HepG2 (cell line): ENCODE measurements at regions not wholly inside any gene's neighbourhood (a gene's known extent, or its start where the extent isn't known, plus 50 kb on each side); places are given as distances from the start of the nearest gene placed in this dataset.

ENCODE experiments used
- KAT7 ChIP-seq: IDR thresholded peaks from 2 replicates; pipeline ENCODE4 v1.6.1; 2018; ENCODE audit warnings: borderline replicate concordance, missing compliant biosample characterization
- PHF5A ChIP-seq: IDR thresholded peaks from one replicate; pipeline ENCODE4 v1.6.1; 2018; ENCODE audit warnings: low read depth, missing genetic modification reagents; ENCODE audit not compliant: unreplicated experiment
- POLR2A ChIP-seq, 2 experiments: IDR thresholded peaks; 2 replicates each; pipeline ENCODE4 v1.6.1; 2011; ENCODE audit warnings: low read depth in 2 of 2, low read length in 2 of 2, mild to moderate bottlenecking in 1 of 2, moderate library complexity in 1 of 2; ENCODE audit not compliant: insufficient read depth in 1 of 2
- TAF1 ChIP-seq: sonication (generic); formaldehyde crosslinking; IDR thresholded peaks from 2 replicates; pipeline ENCODE4 v1.4.0; 2020; ENCODE audit warnings: missing genetic modification reagents
- TCF7L2 ChIP-seq: IDR thresholded peaks from 2 replicates; pipeline ENCODE4 v1.6.1; 2011; ENCODE audit warnings: mild to moderate bottlenecking, low read depth, low read length, moderate library complexity
- TGIF2 ChIP-seq: IDR thresholded peaks from 2 replicates; pipeline ENCODE4 v1.6.1; 2016; ENCODE audit warnings: control low read depth, missing compliant biosample characterization
- TRIM24 ChIP-seq: sonication (generic); formaldehyde crosslinking; IDR thresholded peaks from 2 replicates; pipeline ENCODE4 v1.8.0; 2022; ENCODE audit warnings: mild to moderate bottlenecking, missing genetic modification reagents
- ZNF501 ChIP-seq: sonication (generic); formaldehyde crosslinking; IDR thresholded peaks from 2 replicates; pipeline ENCODE4 v1.5.1; 2020; ENCODE audit warnings: mild to moderate bottlenecking, moderate library complexity, missing genetic modification reagents
- TF ChIP-seq, protein P1 (sequence below): sonication (generic); formaldehyde crosslinking; IDR thresholded peaks from 2 replicates; pipeline ENCODE4 v1.5.0; 2020; ENCODE audit warnings: mild to moderate bottlenecking, missing genetic modification reagents, moderate library complexity
- TF ChIP-seq, protein P2 (sequence below): sonication (generic); formaldehyde crosslinking; IDR thresholded peaks from 2 replicates; pipeline ENCODE4 v1.8.1; 2023; ENCODE audit warnings: mild to moderate bottlenecking, missing genetic modification reagents, borderline replicate concordance

DNA sequence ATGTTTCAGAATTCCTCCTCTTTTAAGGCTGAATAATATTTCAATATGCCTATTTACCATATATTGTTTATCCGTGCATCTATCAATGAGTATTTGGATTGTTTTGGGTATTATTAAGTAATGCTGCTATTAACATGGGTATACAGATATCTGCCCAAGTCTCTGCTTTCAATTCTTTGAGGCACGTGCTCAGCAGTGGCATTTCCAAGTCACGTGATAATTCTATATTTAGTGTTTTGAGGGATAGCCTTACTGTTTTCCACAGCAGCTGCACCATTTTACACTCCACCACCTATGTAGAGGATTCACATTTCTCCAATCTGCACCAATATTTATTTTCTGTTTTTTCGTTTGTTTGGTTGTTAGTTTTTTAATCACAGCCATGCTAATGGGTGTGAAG, 636.8 kb upstream of the ANKRD30A start:
- TF ChIP-seq POLR2A (IDR thresholded peaks at IDR 0.05; ENCODE audit: insufficient read depth in 1 of 2, low read depth in 2 of 2, low read length in 2 of 2) (no peak), TAF1 (CRISPR knock-in tag) (no peak), ZNF501 (CRISPR knock-in tag) (no peak), PHF5A (CRISPR knock-in tag) (no peak), TCF7L2 (no peak), TGIF2 (CRISPR knock-in tag) (no peak), KAT7 (no peak), TRIM24 (CRISPR knock-in tag) (no peak)
- TF ChIP-seq, protein P1, sequence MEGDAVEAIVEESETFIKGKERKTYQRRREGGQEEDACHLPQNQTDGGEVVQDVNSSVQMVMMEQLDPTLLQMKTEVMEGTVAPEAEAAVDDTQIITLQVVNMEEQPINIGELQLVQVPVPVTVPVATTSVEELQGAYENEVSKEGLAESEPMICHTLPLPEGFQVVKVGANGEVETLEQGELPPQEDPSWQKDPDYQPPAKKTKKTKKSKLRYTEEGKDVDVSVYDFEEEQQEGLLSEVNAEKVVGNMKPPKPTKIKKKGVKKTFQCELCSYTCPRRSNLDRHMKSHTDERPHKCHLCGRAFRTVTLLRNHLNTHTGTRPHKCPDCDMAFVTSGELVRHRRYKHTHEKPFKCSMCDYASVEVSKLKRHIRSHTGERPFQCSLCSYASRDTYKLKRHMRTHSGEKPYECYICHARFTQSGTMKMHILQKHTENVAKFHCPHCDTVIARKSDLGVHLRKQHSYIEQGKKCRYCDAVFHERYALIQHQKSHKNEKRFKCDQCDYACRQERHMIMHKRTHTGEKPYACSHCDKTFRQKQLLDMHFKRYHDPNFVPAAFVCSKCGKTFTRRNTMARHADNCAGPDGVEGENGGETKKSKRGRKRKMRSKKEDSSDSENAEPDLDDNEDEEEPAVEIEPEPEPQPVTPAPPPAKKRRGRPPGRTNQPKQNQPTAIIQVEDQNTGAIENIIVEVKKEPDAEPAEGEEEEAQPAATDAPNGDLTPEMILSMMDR: no peak
- TF ChIP-seq, protein P2, sequence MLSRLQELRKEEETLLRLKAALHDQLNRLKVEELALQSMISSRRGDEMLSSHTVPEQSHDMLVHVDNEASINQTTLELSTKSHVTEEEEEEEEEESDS (CRISPR knock-in tag): no peak
